Mucosa of descending colon (tissue), 3 donors: ENCODE measurements at regions not wholly inside any gene's neighbourhood (a gene's known extent, or its start where the extent isn't known, plus 50 kb on each side); places are given as distances from the start of the nearest gene placed in this dataset.
"Not testable (repeated sequence)": the region's sequence is repeated elsewhere in the genome, so short reads cannot be mapped to it uniquely, and the experiment has no call there.

Experiments
- ATAC-seq: fragments of 200-7000 bp; cut with Tn5 transposase; one replicate; pipeline ENCODE4 v1.9.1; 2020; ENCODE audit warnings: mild to moderate bottlenecking, moderate library complexity
- DNase-seq, 3 donors: peaks; one replicate each; pipeline ENCODE4 v3.0.0-alpha.2; 2020
- H3K36me3 ChIP-seq: fragments of 200-600 bp; one replicate; pipeline ENCODE4 v1.8.0; 2021; ENCODE audit warnings: low read depth, mild to moderate bottlenecking
- H3K4me1 ChIP-seq: fragments of 200-600 bp; one replicate; pipeline ENCODE4 v1.8.0; 2021; ENCODE audit warnings: low read depth, mild to moderate bottlenecking
- H3K4me3 ChIP-seq: fragments of 200-600 bp; one replicate; pipeline ENCODE4 v1.8.0; 2021; ENCODE audit warnings: mild to moderate bottlenecking
- H3K9me3 ChIP-seq: fragments of 200-600 bp; one replicate; pipeline ENCODE4 v1.8.0; 2021; ENCODE audit warnings: mild to moderate bottlenecking
- intact Hi-C, 2 donors: fragments of 100-400 bp; cut with DNase I in 1 of 2; cut with micrococcal nuclease in 1 of 2; formaldehyde crosslinking; loops; one replicate each; pipeline versions ENCODE4 v1.11.0 to v1.11.1; 2022; cut with DNase I, micrococcal nuclease
- TF ChIP-seq, protein P1 (sequence below): fragments of 200-600 bp; IDR thresholded peaks from one replicate; pipeline ENCODE4 v1.8.0; 2022; ENCODE audit warnings: antibody characterized with exemption, mild to moderate bottlenecking
- donor health status: DM: no; HTN: no; CAD: no; lungs with moderate emphysema.
- donor health status: DM: no; HTN: no; CAD: no.
- donor health status: DM: no; HTN: yes; CAD: no.

DNA sequence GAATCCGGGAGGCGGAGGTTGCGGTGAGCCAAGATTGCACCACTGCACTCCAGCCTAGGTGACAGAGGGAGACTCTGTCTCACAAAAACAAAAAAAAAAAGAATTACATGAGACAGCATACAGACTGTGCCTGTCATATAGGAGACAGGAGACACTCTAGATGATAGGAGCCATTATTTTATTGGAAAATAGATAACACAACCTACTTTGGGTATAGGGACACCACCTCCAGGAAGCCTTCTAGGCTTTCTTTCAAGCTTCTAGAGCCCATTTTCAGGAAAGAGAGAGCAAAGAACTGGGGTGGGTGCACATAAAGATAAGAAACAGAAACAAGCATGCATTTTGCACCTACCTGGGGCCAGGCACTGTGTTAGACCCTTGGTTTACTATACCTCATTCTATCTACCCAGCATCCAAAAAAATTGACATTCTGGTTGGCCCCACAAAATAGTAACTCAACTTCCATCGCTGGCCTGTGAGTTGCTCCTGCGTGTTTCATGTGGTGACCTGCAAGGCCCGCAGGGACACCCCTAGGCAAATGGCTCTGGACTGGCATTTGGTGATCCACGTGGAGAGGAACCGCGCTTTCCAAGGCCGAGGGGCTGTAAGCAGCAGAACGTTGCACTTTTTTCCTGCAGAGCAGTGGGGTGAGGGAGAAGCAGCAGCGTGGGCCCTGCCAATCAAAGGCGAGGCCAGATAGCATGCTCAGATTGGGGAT, 57.1 kb upstream of the CACUL1 start:
- Histone ChIP-seq H3K4me3 (no peak overlapping the region), H3K4me1 (no peaks in the 10 kb centered on the region), H3K36me3 (no peaks in the 10 kb centered on the region), H3K9me3 (no peaks in the 10 kb centered on the region)
- TF ChIP-seq, protein P1, sequence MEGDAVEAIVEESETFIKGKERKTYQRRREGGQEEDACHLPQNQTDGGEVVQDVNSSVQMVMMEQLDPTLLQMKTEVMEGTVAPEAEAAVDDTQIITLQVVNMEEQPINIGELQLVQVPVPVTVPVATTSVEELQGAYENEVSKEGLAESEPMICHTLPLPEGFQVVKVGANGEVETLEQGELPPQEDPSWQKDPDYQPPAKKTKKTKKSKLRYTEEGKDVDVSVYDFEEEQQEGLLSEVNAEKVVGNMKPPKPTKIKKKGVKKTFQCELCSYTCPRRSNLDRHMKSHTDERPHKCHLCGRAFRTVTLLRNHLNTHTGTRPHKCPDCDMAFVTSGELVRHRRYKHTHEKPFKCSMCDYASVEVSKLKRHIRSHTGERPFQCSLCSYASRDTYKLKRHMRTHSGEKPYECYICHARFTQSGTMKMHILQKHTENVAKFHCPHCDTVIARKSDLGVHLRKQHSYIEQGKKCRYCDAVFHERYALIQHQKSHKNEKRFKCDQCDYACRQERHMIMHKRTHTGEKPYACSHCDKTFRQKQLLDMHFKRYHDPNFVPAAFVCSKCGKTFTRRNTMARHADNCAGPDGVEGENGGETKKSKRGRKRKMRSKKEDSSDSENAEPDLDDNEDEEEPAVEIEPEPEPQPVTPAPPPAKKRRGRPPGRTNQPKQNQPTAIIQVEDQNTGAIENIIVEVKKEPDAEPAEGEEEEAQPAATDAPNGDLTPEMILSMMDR = no peak
- ATAC-seq (no peak), DNase-seq (no peak)
- intact Hi-C loops = no loop called here

DNA sequence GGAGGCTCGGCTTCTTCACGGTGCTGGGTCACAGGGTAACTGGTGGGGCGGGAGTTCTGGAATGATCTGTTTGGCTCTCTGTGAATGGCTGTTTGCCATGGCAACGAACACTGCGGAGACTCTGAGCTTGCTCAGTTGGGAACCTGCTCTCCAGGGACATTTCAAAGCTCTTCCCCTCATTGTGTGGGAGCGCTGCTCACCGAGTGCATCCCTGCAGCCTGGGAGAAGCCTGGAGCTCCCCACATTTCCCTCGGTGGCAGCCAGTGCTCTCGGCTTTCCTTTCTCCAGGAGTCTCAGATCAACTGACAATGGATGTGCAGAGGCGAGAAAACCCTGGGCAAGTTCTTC, 57.6 kb upstream of the CACUL1 start:
- TF ChIP-seq, protein P1 = no peak
- ATAC-seq (no peak), DNase-seq (no peak)
- Histone ChIP-seq H3K36me3 (no peaks in the 10 kb centered on the region), H3K4me3 (no peak overlapping the region), H3K4me1 (no peaks in the 10 kb centered on the region), H3K9me3 (no peaks in the 10 kb centered on the region)
- intact Hi-C loops = no loop called here

DNA sequence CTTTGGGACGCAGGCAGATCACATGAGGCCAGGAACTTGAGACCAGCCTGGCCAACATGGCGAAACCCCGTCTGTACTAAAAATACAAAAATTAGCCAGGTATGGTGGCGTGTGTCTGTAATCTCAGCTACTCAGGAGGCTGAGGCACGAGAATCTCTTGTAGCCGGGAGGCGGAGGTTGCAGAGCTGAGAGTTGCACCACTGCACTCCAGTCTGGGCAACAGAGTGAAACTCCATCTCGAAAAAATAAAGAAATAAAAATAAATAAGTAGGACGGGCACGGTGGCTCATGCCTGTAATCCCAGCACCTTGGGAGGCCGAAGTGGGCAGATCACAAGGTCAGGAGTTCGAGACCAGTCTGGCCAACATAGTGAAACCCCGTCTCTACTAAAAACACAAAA, 58.2 kb upstream of the CACUL1 start:
- H3K36me3 ChIP-seq, H3K4me3 ChIP-seq, ATAC-seq, H3K4me1 ChIP-seq, DNase-seq, intact Hi-C loops, H3K9me3 ChIP-seq: not testable (repeated sequence)

DNA sequence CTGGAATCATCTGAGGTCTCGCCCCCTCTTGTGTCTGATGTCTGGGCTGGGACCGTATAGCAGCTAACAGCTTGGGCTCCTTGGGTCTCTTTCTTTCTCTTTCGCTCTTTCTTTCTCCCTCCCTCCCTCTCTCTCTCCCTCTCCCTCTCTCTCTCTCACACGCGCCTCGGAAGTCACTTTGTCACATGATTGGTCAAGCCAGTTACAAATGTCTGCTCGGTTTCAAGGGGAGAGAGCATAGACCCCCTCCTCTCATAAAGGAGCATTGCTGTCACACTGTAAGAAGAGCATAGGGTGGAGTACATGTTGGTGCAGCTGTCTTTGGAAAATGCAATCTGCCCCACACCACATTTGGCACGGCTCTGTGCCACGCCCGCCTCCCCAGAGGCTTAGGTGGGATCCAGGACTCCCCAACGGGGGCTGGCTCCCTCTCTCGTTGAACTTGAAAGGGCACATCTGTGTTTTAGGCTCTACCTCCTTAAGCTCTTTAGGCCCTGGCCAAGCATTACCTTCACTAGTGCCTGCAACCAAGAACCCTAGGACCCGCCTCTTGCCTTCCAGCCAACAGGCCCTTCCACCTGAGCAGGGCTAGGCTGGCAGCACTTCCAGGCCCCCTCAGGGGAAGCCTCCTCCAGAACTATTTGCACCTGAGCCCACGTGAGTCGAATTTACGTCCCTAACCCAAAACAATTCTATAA, 61.9 kb upstream of the CACUL1 start:
- ATAC-seq = no peak
- intact Hi-C loops = no loop called here
- Histone ChIP-seq H3K9me3 (no peaks in the 10 kb centered on the region), H3K4me1 (no peaks in the 10 kb centered on the region), H3K4me3 (no peak overlapping the region), H3K36me3 (no peaks in the 10 kb centered on the region)
- TF ChIP-seq, protein P1 = no peak
- DNase-seq = no peak

DNA sequence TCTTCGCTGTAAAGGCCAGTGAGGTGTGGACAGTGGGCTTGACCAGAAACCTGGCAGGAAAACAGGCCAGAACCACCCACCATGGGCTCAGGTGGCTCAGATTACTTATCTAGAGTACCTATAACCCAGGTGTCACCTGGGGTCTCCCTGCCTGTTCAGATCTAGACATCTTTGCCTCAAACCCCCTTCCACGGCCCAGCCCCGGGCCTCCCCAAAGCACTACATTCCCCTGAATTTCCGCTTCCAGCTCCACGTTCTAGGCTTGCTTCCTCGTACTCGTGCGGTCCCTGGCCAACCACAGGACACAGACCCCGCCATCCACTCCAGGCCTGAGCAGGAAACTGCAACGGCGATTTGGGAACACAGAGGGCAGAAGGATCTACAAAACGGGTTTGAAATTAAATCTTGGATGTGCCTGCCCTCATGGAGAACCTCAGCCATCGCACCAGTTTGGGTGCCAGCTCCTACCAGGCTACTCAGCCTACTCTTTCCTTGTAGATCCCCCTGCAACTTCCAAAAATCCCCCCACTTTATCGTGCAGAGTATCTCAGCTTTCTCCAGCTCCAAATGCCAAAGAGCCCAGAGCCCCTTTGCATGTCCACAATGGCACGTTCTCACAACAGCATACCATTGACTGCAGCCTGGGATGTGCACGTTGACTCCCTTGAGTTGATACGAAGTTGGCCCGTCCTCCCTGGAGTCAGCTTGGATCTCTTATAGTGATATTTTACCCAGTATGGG, 62.7 kb upstream of the CACUL1 start:
- intact Hi-C loops = no loop called here
- H3K4me3 ChIP-seq = no peak overlapping the region
- H3K9me3 ChIP-seq = no peaks in the 10 kb centered on the region
- H3K36me3 ChIP-seq = no peaks in the 10 kb centered on the region
- TF ChIP-seq, protein P1 = no peak
- DNase-seq (no peak), ATAC-seq (no peak)
- no peaks in the 10 kb centered on the region for H3K4me1 ChIP-seq

DNA sequence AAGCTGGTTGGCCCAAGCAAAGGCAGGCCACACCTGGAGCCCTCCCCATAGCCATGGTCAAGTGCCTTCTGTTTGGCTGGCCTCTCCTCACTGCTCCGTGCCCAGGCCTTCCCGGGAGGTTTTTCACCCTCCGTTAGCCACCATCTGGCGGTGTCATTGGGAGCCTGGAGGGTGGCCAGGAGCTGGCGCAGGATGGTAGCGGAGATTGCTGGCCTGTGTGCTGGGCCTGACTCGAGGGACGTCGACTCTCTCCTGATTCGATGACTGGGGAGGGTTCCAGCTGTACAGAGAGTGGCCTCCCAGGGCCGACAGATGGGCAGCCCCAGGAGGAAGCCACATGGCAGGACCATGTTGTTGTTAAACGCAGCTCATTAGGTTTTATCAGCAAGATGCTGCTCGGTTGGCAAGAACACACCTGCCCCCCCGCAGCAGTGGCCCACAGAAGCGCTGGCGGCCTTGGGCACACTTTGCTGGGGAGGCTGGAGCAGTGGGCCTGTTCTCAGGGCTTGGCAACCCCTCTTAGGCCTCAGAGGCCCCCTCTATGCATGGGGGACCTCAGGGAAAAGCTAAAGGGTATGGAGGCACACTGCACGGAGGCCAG, 64.0 kb upstream of the CACUL1 start:
- no peak overlapping the region for H3K4me3 ChIP-seq
- ATAC-seq (peak; percentile 35), DNase-seq (no peak)
- intact Hi-C loops = no loop called here
- H3K36me3 ChIP-seq = no peaks in the 10 kb centered on the region
- H3K4me1 ChIP-seq = no peaks in the 10 kb centered on the region
- TF ChIP-seq, protein P1 = no peak
- no peaks in the 10 kb centered on the region for H3K9me3 ChIP-seq
